Gastroesophageal sphincter (tissue), 3 donors: ENCODE measurements at regions not wholly inside any gene's neighbourhood (a gene's known extent, or its start where the extent isn't known, plus 50 kb on each side); places are given as distances from the start of the nearest gene placed in this dataset.

ENCODE experiments used
- CTCF ChIP-seq, 4 experiments: fragments of 200-600 bp in 2 of 4; fragments of 450-650 bp in 2 of 4; sonication (generic) in 1 of 4; IDR thresholded peaks; one replicate each; pipeline ENCODE4 v1.5.1; 2017 to 2019; ENCODE audit warnings: antibody characterized with exemption in 4 of 4, mild to moderate bottlenecking in 2 of 4, moderate library complexity in 2 of 4
- POLR2A ChIP-seq, 2 donors: fragments of 450-650 bp; IDR thresholded peaks; one replicate each; pipeline ENCODE4 v1.6.1; 2017; ENCODE audit warnings: antibody characterized with exemption in 2 of 2, mild to moderate bottlenecking in 2 of 2, moderate library complexity in 1 of 2
- POLR2AphosphoS5 ChIP-seq: sonication (generic); formaldehyde crosslinking; IDR thresholded peaks from one replicate; pipeline ENCODE4 v1.6.1; 2017; ENCODE audit warnings: antibody characterized with exemption

- TF ChIP-seq CTCF (IDR thresholded peaks at IDR 0.05) (no peak), POLR2AphosphoS5 (no peak), POLR2A (IDR thresholded peaks at IDR 0.05) (no peak)
These were observed 103.6 kb downstream of the LURAP1L start for GRCh38 chr9:12878351-12878978.
